ENCODE measurements at regions not wholly inside any gene's neighbourhood (a gene's known extent, or its start where the extent isn't known, plus 50 kb on each side); places are given as distances from the start of the nearest gene placed in this dataset.
"Not testable (repeated sequence)": the region's sequence is repeated elsewhere in the genome, so short reads cannot be mapped to it uniquely, and the experiment has no call there.

DNA sequence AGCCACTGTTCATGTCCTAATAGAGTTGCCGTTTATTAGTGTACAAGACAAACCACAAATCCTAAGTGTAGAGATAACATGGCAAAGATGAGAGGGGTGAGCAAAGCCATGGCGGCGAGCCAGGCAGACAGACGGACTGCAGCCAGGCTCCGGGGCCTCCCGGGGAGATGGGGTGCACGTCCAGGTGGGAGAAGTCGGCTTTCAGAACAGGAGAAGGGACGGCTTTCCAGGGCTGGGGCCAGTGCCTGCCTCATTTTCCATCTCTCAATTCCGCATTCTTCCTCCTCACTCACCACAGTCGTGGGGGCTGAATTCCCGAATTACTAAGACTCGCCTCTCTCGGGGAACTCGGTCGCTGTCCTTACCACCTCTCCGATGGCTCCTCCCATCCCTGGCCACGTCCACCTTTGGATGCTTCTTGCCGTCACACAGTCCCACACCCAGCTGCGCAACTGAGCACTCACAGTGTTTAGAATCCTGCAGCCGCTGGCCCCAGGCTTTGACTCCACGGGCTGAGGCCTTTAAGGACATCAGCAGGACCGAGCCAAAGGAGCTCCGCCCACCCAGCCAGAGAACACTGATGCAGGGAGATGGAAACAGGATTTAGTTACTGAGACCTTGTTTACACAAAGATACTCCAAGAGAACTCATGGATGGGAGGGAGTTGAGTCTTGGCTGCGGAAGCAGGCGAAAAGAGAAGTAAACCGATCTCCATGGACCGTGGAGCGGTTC is 59.7 kb downstream of the RNF112 start:
- DNase-seq = peak; percentile 27 to 50

DNA sequence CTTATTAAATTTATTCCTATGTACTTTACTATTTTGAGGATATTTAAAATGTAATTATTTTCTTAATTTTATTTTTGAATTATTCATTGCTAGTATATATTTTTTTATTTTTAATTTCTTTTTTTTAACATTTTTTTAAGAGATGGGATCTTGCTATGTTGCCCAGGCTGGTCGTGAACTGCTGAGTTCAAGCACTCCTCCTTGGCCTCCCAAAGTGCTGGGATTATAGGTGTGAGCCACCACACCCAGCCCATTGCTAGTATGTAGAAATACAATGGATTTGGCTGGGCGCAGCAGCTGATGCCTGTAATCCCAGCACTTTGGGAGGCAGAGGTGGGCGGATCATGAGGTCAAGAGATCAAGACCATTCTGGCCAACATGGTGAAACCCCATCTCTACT is 59.2 kb upstream of the SLC47A1 start:
- DNase-seq = not testable (repeated sequence)

DNA sequence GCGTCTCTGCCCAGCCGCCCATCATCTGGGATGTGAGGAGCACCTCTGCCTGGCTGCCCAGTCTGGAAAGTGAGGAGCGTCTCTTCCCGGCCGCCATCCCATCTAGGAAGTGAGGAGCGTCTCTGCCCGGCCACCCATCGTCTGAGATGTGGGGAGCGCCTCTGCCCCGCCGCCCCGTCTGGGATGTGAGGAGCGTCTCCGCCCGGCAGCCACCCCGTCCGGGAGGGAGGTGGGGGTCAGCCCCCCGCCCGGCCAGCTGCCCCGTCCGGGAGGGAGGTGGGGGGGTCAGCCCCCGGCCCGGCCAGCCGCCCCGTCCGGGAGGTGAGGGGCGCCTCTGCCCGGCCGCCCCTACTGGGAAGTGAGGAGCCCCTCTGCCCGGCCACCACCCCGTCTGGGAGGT is 57.9 kb upstream of the SLC47A1 start:
- DNase-seq = not testable (repeated sequence)

DNA sequence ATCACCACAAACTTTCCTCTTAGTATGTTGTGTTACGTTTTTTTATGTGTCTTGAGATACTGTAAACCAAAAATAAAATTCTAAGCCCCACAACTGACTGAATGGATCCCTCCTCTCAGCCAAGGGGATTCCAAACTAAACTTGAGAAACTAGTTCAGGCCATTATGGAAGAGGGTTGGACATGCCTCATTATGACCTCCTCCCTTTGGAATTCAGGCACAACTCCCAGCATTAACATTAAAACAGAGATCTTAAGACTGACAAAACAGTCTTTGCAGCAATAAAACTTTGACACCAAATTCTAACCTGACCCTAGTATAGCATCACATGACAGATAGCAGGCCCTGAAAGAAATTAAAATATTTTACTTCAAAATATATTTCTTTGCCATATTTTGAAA is 51.1 kb upstream of the SLC47A1 start:
- no peak for DNase-seq
